ENCODE measurements at regions not wholly inside any gene's neighbourhood (a gene's known extent, or its start where the extent isn't known, plus 50 kb on each side); places are given as distances from the start of the nearest gene placed in this dataset.

DNA sequence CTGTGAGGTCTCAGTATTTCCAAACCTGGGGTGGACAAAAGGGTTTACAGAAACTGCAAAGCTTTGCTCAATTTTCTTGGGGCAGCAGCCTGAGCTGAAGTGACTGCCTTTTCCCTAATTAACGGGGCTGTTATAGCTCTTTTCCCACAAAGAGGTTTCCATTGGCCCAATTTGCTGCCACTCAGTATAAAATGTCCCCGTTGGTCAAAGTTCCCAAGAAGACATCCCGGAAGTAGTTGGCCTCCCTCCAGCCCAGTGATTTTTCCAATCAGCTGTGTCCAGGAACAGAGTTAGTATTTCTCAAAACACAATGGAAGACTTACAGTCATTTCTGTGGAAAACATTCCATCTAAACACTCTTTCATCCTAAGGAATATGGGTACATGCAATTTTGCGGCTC is 643.6 kb downstream of the ACTL7B start:
- WGBS, 2 donors: 59 to 82% methylated on average over 4 of the region's 4 CpGs
- no peak for DNase-seq
- H3K4me1 ChIP-seq: peaks cover 0 to 8% (median 4%) of the 10 kb centered on the region in 4 donors
- no peak overlapping the region for H3K4me3 ChIP-seq
- H3K9me3 ChIP-seq: no peaks in the 10 kb centered on the region
- H3K36me3 ChIP-seq: no peaks in the 10 kb centered on the region
- intact Hi-C loops (cut with DNase I): no loop called here
- TF ChIP-seq CTCF (IDR thresholded peaks at IDR 0.05): no peak
- no peak for TF ChIP-seq POLR2A (IDR thresholded peaks at IDR 0.05)
- no peak for TF ChIP-seq EP300 (IDR thresholded peaks at IDR 0.05)
- TF ChIP-seq POLR2AphosphoS5 (IDR thresholded peaks at IDR 0.05): no peak
- no peak overlapping the region for H3K27ac ChIP-seq
- H3K27me3 ChIP-seq: no peaks in the 10 kb centered on the region

GRCh38 chr9:108211411-108211955 is 644.3 kb downstream of the ACTL7B start:
- H3K36me3 ChIP-seq: no peaks in the 10 kb centered on the region
- TF ChIP-seq EP300 (IDR thresholded peaks at IDR 0.05) (no peak), POLR2AphosphoS5 (IDR thresholded peaks at IDR 0.05) (no peak), CTCF (IDR thresholded peaks at IDR 0.05) (no peak), POLR2A (IDR thresholded peaks at IDR 0.05) (no peak)
- no peaks in the 10 kb centered on the region for H3K27me3 ChIP-seq
- peaks cover 0 to 8% (median 4%) of the 10 kb centered on the region in 4 donors for H3K4me1 ChIP-seq
- no peaks in the 10 kb centered on the region for H3K9me3 ChIP-seq
- intact Hi-C loops (cut with DNase I): no loop called here
- H3K4me3 ChIP-seq: no peak overlapping the region
- 93 to 94% methylated on average over 1 of the region's 1 CpG for WGBS, 2 donors
- no peak for DNase-seq
- H3K27ac ChIP-seq: no peak overlapping the region

DNA sequence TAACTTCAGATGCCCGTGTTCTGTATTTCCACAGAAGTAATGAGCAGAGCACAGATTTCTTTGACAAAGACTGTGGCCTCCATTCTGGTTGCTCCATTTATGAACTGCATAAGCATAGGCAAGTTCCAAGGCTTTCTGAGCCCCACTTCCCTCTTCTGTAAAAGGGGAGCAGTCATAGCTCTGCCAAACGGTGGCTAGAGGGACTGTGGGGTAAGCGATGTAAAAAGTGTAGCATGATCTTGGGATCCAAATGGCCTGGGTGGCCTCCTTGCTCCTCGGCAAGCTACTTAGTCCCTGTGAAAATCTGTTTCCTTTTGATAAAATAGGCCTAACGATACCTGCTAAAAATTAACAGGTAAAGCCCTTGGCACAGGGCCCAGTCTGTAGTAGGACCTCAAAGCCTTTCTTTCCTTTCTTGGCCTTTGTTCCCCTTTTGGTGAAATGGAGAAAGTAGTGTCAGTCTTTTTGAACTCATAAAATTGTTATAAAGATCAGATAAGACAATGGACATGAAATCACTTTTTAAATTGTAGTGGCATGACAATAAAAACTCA is 646.6 kb downstream of the ACTL7B start:
- intact Hi-C loops (cut with DNase I): no loop called here
- DNase-seq: no peak
- Histone ChIP-seq H3K9me3 (no peaks in the 10 kb centered on the region), H3K4me1 (peaks cover 0 to 8% (median 4%) of the 10 kb centered on the region in 4 donors), H3K27ac (no peak overlapping the region), H3K4me3 (no peak overlapping the region), H3K36me3 (no peaks in the 10 kb centered on the region), H3K27me3 (no peaks in the 10 kb centered on the region)
- no peak for TF ChIP-seq CTCF (IDR thresholded peaks at IDR 0.05)
- TF ChIP-seq EP300 (IDR thresholded peaks at IDR 0.05): no peak
- TF ChIP-seq POLR2AphosphoS5 (IDR thresholded peaks at IDR 0.05): no peak
- TF ChIP-seq POLR2A (IDR thresholded peaks at IDR 0.05): no peak
- WGBS, 2 donors: 15 to 40% methylated on average over 5 of the region's 5 CpGs

- Histone ChIP-seq H3K27me3 (no peaks in the 10 kb centered on the region), H3K36me3 (no peaks in the 10 kb centered on the region), H3K9me3 (no peaks in the 10 kb centered on the region), H3K4me1 (peaks cover 0 to 8% (median 4%) of the 10 kb centered on the region in 4 donors), H3K27ac (peak overlapping the region in 3 of 4 donors; percentile 26 to 48 (median 38)), H3K4me3 (no peak overlapping the region)
- intact Hi-C loops (cut with DNase I): no loop called here
- WGBS, 2 donors: 67 to 78% methylated on average over 7 of the region's 7 CpGs
- DNase-seq: no peak
- TF ChIP-seq EP300 (IDR thresholded peaks at IDR 0.05) (no peak), POLR2AphosphoS5 (IDR thresholded peaks at IDR 0.05) (peak in 1 of 4 donors; percentile 36), CTCF (IDR thresholded peaks at IDR 0.05) (no peak), POLR2A (IDR thresholded peaks at IDR 0.05) (no peak)
Measured at GRCh38 chr9:108207561-108208165, 648.1 kb downstream of the ACTL7B start.
